ENCODE measurements at regions not wholly inside any gene's neighbourhood (a gene's known extent, or its start where the extent isn't known, plus 50 kb on each side); places are given as distances from the start of the nearest gene placed in this dataset.
"Not testable (repeated sequence)": the region's sequence is repeated elsewhere in the genome, so short reads cannot be mapped to it uniquely, and the experiment has no call there.

- H3K27ac Mint-ChIP-seq = no peak overlapping the region
- CTCF ChIA-PET = no interaction called here
- H3K9me3 Mint-ChIP-seq = peaks cover 11% of the 10 kb centered on the region
- POLR2A ChIA-PET = no interaction called here
- DNase-seq = no peak
- H3K27me3 Mint-ChIP-seq = no peaks in the 10 kb centered on the region
- intact Hi-C loops (cut with micrococcal nuclease) = no loop called here
- H3K4me1 Mint-ChIP-seq (ENCODE audit: low read depth) = no peaks in the 10 kb centered on the region
- H3K4me3 Mint-ChIP-seq = no peak overlapping the region
- H3K36me3 Mint-ChIP-seq = no peaks in the 10 kb centered on the region
These were observed 873.8 kb upstream of the WWC1 start for GRCh38 chr5:167417662-167418061.

- no peaks in the 10 kb centered on the region for H3K36me3 Mint-ChIP-seq
- ChIA-PET CTCF (no interaction called here), POLR2A (no interaction called here)
- no peaks in the 10 kb centered on the region for H3K27me3 Mint-ChIP-seq
- H3K4me1 Mint-ChIP-seq (ENCODE audit: low read depth) = no peaks in the 10 kb centered on the region
- peaks cover 3% of the 10 kb centered on the region for H3K9me3 Mint-ChIP-seq
- DNase-seq = no peak
- no peak overlapping the region for H3K4me3 Mint-ChIP-seq
- intact Hi-C loops (cut with micrococcal nuclease) = no loop called here
- H3K27ac Mint-ChIP-seq = no peak overlapping the region
These were observed 866.3 kb upstream of the WWC1 start for GRCh38 chr5:167425161-167425560.

GRCh38 chr5:167426501-167426900 is 864.9 kb upstream of the WWC1 start:
- CTCF ChIA-PET = no interaction called here
- intact Hi-C loops (cut with micrococcal nuclease) = no loop called here
- POLR2A ChIA-PET = no interaction called here

GRCh38 chr5:167427641-167428040 is 863.8 kb upstream of the WWC1 start:
- H3K27ac Mint-ChIP-seq, POLR2A ChIA-PET, H3K27me3 Mint-ChIP-seq: not testable (repeated sequence)

More at GRCh38 chr5:167426501-167426900, 864.9 kb upstream of the WWC1 start:
- Mint-ChIP-seq H3K36me3 (no peaks in the 10 kb centered on the region), H3K4me1 (ENCODE audit: low read depth) (no peaks in the 10 kb centered on the region), H3K27me3 (no peaks in the 10 kb centered on the region), H3K4me3 (no peak overlapping the region), H3K27ac (no peak overlapping the region), H3K9me3 (peaks cover 3% of the 10 kb centered on the region)
- DNase-seq = no peak

GRCh38 chr5:167440846-167441245 is 850.6 kb upstream of the WWC1 start:
- no peaks in the 10 kb centered on the region for H3K36me3 Mint-ChIP-seq

More at GRCh38 chr5:167427641-167428040, 863.8 kb upstream of the WWC1 start:
- H3K36me3 Mint-ChIP-seq; H3K4me1 Mint-ChIP-seq (ENCODE audit: low read depth); intact Hi-C loops (cut with micrococcal nuclease); H3K9me3 Mint-ChIP-seq; H3K4me3 Mint-ChIP-seq; DNase-seq; CTCF ChIA-PET: not testable (repeated sequence)

GRCh38 chr5:167442922-167443321 is 848.5 kb upstream of the WWC1 start:
- POLR2A ChIA-PET = no interaction called here
- Mint-ChIP-seq H3K27me3 (no peaks in the 10 kb centered on the region), H3K4me1 (ENCODE audit: low read depth) (no peaks in the 10 kb centered on the region), H3K36me3 (no peaks in the 10 kb centered on the region), H3K27ac (no peak overlapping the region), H3K4me3 (no peak overlapping the region), H3K9me3 (peaks cover 3% of the 10 kb centered on the region)
- no peak for DNase-seq
- CTCF ChIA-PET = no interaction called here
- intact Hi-C loops (cut with micrococcal nuclease) = no loop called here

More at GRCh38 chr5:167440846-167441245, 850.6 kb upstream of the WWC1 start:
- no peaks in the 10 kb centered on the region for H3K4me1 Mint-ChIP-seq (ENCODE audit: low read depth)
- ChIA-PET CTCF (no interaction called here), POLR2A (no interaction called here)
- H3K27me3 Mint-ChIP-seq = no peaks in the 10 kb centered on the region
- no peak for DNase-seq
- H3K9me3 Mint-ChIP-seq = peaks cover 5% of the 10 kb centered on the region
- no peak overlapping the region for H3K4me3 Mint-ChIP-seq
- H3K27ac Mint-ChIP-seq = no peak overlapping the region
- intact Hi-C loops (cut with micrococcal nuclease) = no loop called here

GRCh38 chr5:167447466-167448375 is 843.7 kb upstream of the WWC1 start:
- H3K27me3 Mint-ChIP-seq = no peaks in the 10 kb centered on the region
- no peaks in the 10 kb centered on the region for H3K4me1 Mint-ChIP-seq (ENCODE audit: low read depth)

GRCh38 chr5:167448376-167448775 is 843.1 kb upstream of the WWC1 start:
- intact Hi-C loops (cut with micrococcal nuclease) = no loop called here
- ChIA-PET POLR2A (no interaction called here), CTCF (no interaction called here)
- H3K27me3 Mint-ChIP-seq = no peaks in the 10 kb centered on the region
- peaks cover 7% of the 10 kb centered on the region for H3K9me3 Mint-ChIP-seq
- DNase-seq = no peak
- no peaks in the 10 kb centered on the region for H3K4me1 Mint-ChIP-seq (ENCODE audit: low read depth)
- H3K36me3 Mint-ChIP-seq = no peaks in the 10 kb centered on the region
- H3K4me3 Mint-ChIP-seq = no peak overlapping the region
- no peak overlapping the region for H3K27ac Mint-ChIP-seq

More at GRCh38 chr5:167447466-167448375, 843.7 kb upstream of the WWC1 start:
- no peak for DNase-seq
- POLR2A ChIA-PET = no interaction called here
- CTCF ChIA-PET = no interaction called here
- Mint-ChIP-seq H3K4me3 (no peak overlapping the region), H3K27ac (no peak overlapping the region), H3K9me3 (peaks cover 7% of the 10 kb centered on the region), H3K36me3 (no peaks in the 10 kb centered on the region)
- intact Hi-C loops (cut with micrococcal nuclease) = no loop called here

- intact Hi-C loops (cut with micrococcal nuclease) = no loop called here
- ChIA-PET POLR2A (no interaction called here), CTCF (no interaction called here)
- Mint-ChIP-seq H3K4me3 (no peak overlapping the region), H3K27ac (no peak overlapping the region), H3K27me3 (no peaks in the 10 kb centered on the region), H3K4me1 (ENCODE audit: low read depth) (no peaks in the 10 kb centered on the region), H3K36me3 (no peaks in the 10 kb centered on the region), H3K9me3 (peaks cover 7% of the 10 kb centered on the region)
- DNase-seq = no peak
These were observed 840.4 kb upstream of the WWC1 start for GRCh38 chr5:167451076-167451475.

- peaks cover 7% of the 10 kb centered on the region for H3K9me3 Mint-ChIP-seq
- intact Hi-C loops (cut with micrococcal nuclease) = no loop called here
- no peaks in the 10 kb centered on the region for H3K4me1 Mint-ChIP-seq (ENCODE audit: low read depth)
- H3K27ac Mint-ChIP-seq = no peak overlapping the region
- CTCF ChIA-PET = no interaction called here
- H3K36me3 Mint-ChIP-seq = no peaks in the 10 kb centered on the region
- H3K27me3 Mint-ChIP-seq = no peaks in the 10 kb centered on the region
- POLR2A ChIA-PET = no interaction called here
- no peak overlapping the region for H3K4me3 Mint-ChIP-seq
- no peak for DNase-seq
These were observed 839.3 kb upstream of the WWC1 start for GRCh38 chr5:167452136-167452535.

GRCh38 chr5:167453246-167454030 is 838.0 kb upstream of the WWC1 start:
- CTCF ChIA-PET = no interaction called here
- no peaks in the 10 kb centered on the region for H3K27me3 Mint-ChIP-seq
- DNase-seq = no peak

GRCh38 chr5:167458412-167458811 is 833.0 kb upstream of the WWC1 start:
- no peaks in the 10 kb centered on the region for H3K27me3 Mint-ChIP-seq
- no peak for DNase-seq
- H3K36me3 Mint-ChIP-seq = no peaks in the 10 kb centered on the region
- CTCF ChIA-PET = no interaction called here
- intact Hi-C loops (cut with micrococcal nuclease) = no loop called here
- POLR2A ChIA-PET = no interaction called here
- no peak overlapping the region for H3K4me3 Mint-ChIP-seq
- H3K27ac Mint-ChIP-seq = no peak overlapping the region
- peaks cover 3% of the 10 kb centered on the region for H3K9me3 Mint-ChIP-seq
- no peaks in the 10 kb centered on the region for H3K4me1 Mint-ChIP-seq (ENCODE audit: low read depth)

More at GRCh38 chr5:167453246-167454030, 838.0 kb upstream of the WWC1 start:
- no peak overlapping the region for H3K27ac Mint-ChIP-seq
- no peaks in the 10 kb centered on the region for H3K4me1 Mint-ChIP-seq (ENCODE audit: low read depth)
- no peak overlapping the region for H3K4me3 Mint-ChIP-seq
- POLR2A ChIA-PET = no interaction called here
- intact Hi-C loops (cut with micrococcal nuclease) = no loop called here
- no peaks in the 10 kb centered on the region for H3K36me3 Mint-ChIP-seq
- H3K9me3 Mint-ChIP-seq = peaks cover 7% of the 10 kb centered on the region
